GM21447 (cell line): ENCODE measurements at regions not wholly inside any gene's neighbourhood (a gene's known extent, or its start where the extent isn't known, plus 50 kb on each side); places are given as distances from the start of the nearest gene placed in this dataset.

Experiments
- ATAC-seq: cut with Tn5 transposase; IDR thresholded peaks from one replicate; pipeline ENCODE4 v1.9.1; 2021; ENCODE audit not compliant: unreplicated experiment

GRCh38 chr3:176574786-176575185 lies 622.5 kb downstream of the TBL1XR1 start:
- ATAC-seq, result no peak

GRCh38 chr3:176571926-176572325 lies 625.4 kb downstream of the TBL1XR1 start:
- no peak for ATAC-seq

GRCh38 chr3:176570992-176571391 lies 626.3 kb downstream of the TBL1XR1 start:
- no peak for ATAC-seq

GRCh38 chr3:176568189-176568588 lies 629.1 kb downstream of the TBL1XR1 start:
- ATAC-seq, result no peak

- ATAC-seq, result no peak
Observed at GRCh38 chr3:176566757-176567156, 630.5 kb downstream of the TBL1XR1 start.

- ATAC-seq, result no peak
Observed at GRCh38 chr3:176562331-176562730, 635.0 kb downstream of the TBL1XR1 start.

- no peak for ATAC-seq
Observed at GRCh38 chr3:176561826-176562225, 635.5 kb downstream of the TBL1XR1 start.

- no peak for ATAC-seq
Observed at GRCh38 chr3:176554791-176555654, 642.3 kb downstream of the TBL1XR1 start.

- ATAC-seq, result no peak
Observed at GRCh38 chr3:176554264-176554663, 643.0 kb downstream of the TBL1XR1 start.

GRCh38 chr3:176526942-176527341 lies 670.3 kb downstream of the TBL1XR1 start:
- ATAC-seq, result no peak

- no peak for ATAC-seq
Observed at GRCh38 chr3:176526225-176526624, 671.1 kb downstream of the TBL1XR1 start.

- ATAC-seq, result no peak
Observed at GRCh38 chr3:176523114-176523513, 674.2 kb downstream of the TBL1XR1 start.

GRCh38 chr3:176522436-176522835 lies 674.8 kb downstream of the TBL1XR1 start:
- no peak for ATAC-seq

- no peak for ATAC-seq
Observed at GRCh38 chr3:176521531-176522175, 675.6 kb downstream of the TBL1XR1 start.

GRCh38 chr3:176514297-176514696 lies 683.0 kb downstream of the TBL1XR1 start:
- ATAC-seq, result no peak

- ATAC-seq, result no peak
Observed at GRCh38 chr3:176513604-176514003, 683.7 kb downstream of the TBL1XR1 start.

- no peak for ATAC-seq
Observed at GRCh38 chr3:176512037-176512436, 685.2 kb downstream of the TBL1XR1 start.

GRCh38 chr3:176510097-176510496 lies 687.2 kb downstream of the TBL1XR1 start:
- no peak for ATAC-seq

GRCh38 chr3:176505878-176506621 lies 691.2 kb downstream of the TBL1XR1 start:
- ATAC-seq, result no peak

- no peak for ATAC-seq
Observed at GRCh38 chr3:176491084-176491483, 706.2 kb downstream of the TBL1XR1 start.

- ATAC-seq, result no peak
Observed at GRCh38 chr3:176490357-176490756, 706.9 kb downstream of the TBL1XR1 start.

- no peak for ATAC-seq
Observed at GRCh38 chr3:176479248-176479647, 718.0 kb downstream of the TBL1XR1 start.
